Stomach smooth muscle (tissue), 2 donors: ENCODE measurements at regions not wholly inside any gene's neighbourhood (a gene's known extent, or its start where the extent isn't known, plus 50 kb on each side); places are given as distances from the start of the nearest gene placed in this dataset.
"Not testable (repeated sequence)": the region's sequence is repeated elsewhere in the genome, so short reads cannot be mapped to it uniquely, and the experiment has no call there.

ENCODE experiments used
- H3K27ac ChIP-seq: one replicate; pipeline ENCODE4 v1.7.0; 2013; ENCODE audit warnings: mild to moderate bottlenecking, low read length, inconsistent platforms
- H3K27me3 ChIP-seq, 2 donors: one replicate each; pipeline ENCODE4 v1.7.0; 2013; ENCODE audit warnings: low read length in 2 of 2; ENCODE audit not compliant: insufficient read depth in 2 of 2, control insufficient read depth in 1 of 2
- H3K36me3 ChIP-seq, 2 donors: one replicate each; pipeline ENCODE4 v1.7.0; 2013; ENCODE audit warnings: low read length in 2 of 2; ENCODE audit not compliant: control insufficient read depth in 2 of 2, insufficient read depth in 2 of 2
- H3K4me1 ChIP-seq: one replicate; pipeline ENCODE4 v1.7.0; 2013; ENCODE audit warnings: low read length; ENCODE audit not compliant: control insufficient read depth, insufficient read depth
- H3K4me3 ChIP-seq, 2 donors: one replicate each; pipeline ENCODE4 v1.7.0; 2013; ENCODE audit warnings: low read length in 2 of 2
- H3K9ac ChIP-seq, 2 donors: one replicate each; pipeline ENCODE4 v1.7.0; 2013; ENCODE audit warnings: low read length in 2 of 2, mild to moderate bottlenecking in 1 of 2
- H3K9me3 ChIP-seq, 2 donors: one replicate each; pipeline ENCODE4 v1.7.0; 2013; ENCODE audit warnings: low read length in 2 of 2; ENCODE audit not compliant: control insufficient read depth in 2 of 2
- donor health status: healthy.
- donor health status: Pancreatic carcinoma.

GRCh38 chr1:81512252-81513003 lies 288.3 kb upstream of the ADGRL2 start:
- Histone ChIP-seq H3K4me3 (no peak overlapping the region), H3K27ac (no peak overlapping the region), H3K4me1 (peaks cover 4% of the 10 kb centered on the region), H3K36me3 (no peaks in the 10 kb centered on the region), H3K9me3 (no peaks in the 10 kb centered on the region), H3K9ac (no peak overlapping the region), H3K27me3 (no peaks in the 10 kb centered on the region)

GRCh38 chr1:81511281-81511680 lies 289.5 kb upstream of the ADGRL2 start:
- no peaks in the 10 kb centered on the region for H3K9me3 ChIP-seq
- no peak overlapping the region for H3K9ac ChIP-seq
- H3K27ac ChIP-seq, result no peak overlapping the region
- H3K36me3 ChIP-seq, result no peaks in the 10 kb centered on the region
- H3K27me3 ChIP-seq, result no peaks in the 10 kb centered on the region
- H3K4me1 ChIP-seq, result peaks cover 4% of the 10 kb centered on the region
- no peak overlapping the region for H3K4me3 ChIP-seq

DNA sequence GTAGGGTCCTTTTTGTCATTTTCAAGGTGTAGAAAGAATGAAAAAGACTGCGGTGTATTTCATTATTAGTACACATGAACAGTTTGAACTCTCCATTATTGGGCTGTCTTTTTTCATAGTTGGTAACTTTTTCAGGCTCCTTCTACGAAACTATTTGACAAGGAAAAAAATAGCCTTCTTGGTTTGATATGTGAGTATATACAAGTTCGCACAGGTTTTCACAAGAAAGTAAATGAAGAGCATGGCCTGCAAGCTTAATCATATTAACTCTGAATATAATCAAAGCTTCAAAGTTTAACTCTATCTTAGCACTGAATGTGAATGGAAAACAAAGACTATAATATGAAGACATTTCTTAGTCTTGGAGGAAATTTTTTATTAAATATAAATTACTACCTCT lies 290.0 kb upstream of the ADGRL2 start:
- Histone ChIP-seq H3K27me3 (no peaks in the 10 kb centered on the region), H3K36me3 (no peaks in the 10 kb centered on the region), H3K9me3 (no peaks in the 10 kb centered on the region), H3K27ac (no peak overlapping the region), H3K4me1 (peaks cover 4% of the 10 kb centered on the region), H3K9ac (no peak overlapping the region), H3K4me3 (no peak overlapping the region)

GRCh38 chr1:81509594-81509993 lies 291.1 kb upstream of the ADGRL2 start:
- no peak overlapping the region for H3K4me3 ChIP-seq
- H3K9me3 ChIP-seq, result no peaks in the 10 kb centered on the region

DNA sequence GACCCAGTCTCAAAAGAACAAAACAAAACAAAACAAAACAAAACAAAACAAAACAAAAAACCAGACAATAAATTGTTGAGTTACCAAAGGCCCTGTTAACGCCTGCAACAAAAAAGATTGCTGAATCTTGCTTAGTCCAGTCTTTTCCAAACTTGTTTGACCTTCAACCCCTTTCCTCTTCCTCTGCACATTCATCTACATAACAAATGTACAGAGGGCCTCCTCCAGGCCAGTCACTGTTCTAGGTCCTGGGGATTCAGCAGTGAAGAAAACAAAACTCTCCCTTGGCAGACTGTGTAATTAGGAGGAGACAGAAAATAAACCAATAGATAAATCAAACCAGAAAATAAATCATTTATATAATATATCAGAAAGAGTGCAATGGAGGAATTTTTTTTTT lies 294.0 kb upstream of the ADGRL2 start:
- H3K36me3 ChIP-seq, result no peaks in the 10 kb centered on the region
- no peak overlapping the region for H3K4me3 ChIP-seq
- H3K27ac ChIP-seq, result no peak overlapping the region
- no peaks in the 10 kb centered on the region for H3K9me3 ChIP-seq
- H3K27me3 ChIP-seq, result no peaks in the 10 kb centered on the region
- H3K9ac ChIP-seq, result no peak overlapping the region
- peaks cover 4% of the 10 kb centered on the region for H3K4me1 ChIP-seq

More at GRCh38 chr1:81509594-81509993, 291.1 kb upstream of the ADGRL2 start:
- Histone ChIP-seq H3K36me3 (no peaks in the 10 kb centered on the region), H3K27me3 (no peaks in the 10 kb centered on the region), H3K4me1 (peaks cover 4% of the 10 kb centered on the region), H3K27ac (no peak overlapping the region), H3K9ac (no peak overlapping the region)

- H3K36me3 ChIP-seq, result no peaks in the 10 kb centered on the region
- no peak overlapping the region for H3K27ac ChIP-seq
- no peaks in the 10 kb centered on the region for H3K9me3 ChIP-seq
- H3K27me3 ChIP-seq, result no peaks in the 10 kb centered on the region
- peaks cover 4% of the 10 kb centered on the region for H3K4me1 ChIP-seq
- H3K9ac ChIP-seq, result no peak overlapping the region
- H3K4me3 ChIP-seq, result no peak overlapping the region
Measured at GRCh38 chr1:81505831-81506230, 294.9 kb upstream of the ADGRL2 start.

- H3K4me3 ChIP-seq, H3K27ac ChIP-seq, H3K9me3 ChIP-seq, H3K27me3 ChIP-seq, H3K36me3 ChIP-seq, H3K9ac ChIP-seq, H3K4me1 ChIP-seq: not testable (repeated sequence)
Measured at GRCh38 chr1:81504820-81505219, 295.9 kb upstream of the ADGRL2 start.

DNA sequence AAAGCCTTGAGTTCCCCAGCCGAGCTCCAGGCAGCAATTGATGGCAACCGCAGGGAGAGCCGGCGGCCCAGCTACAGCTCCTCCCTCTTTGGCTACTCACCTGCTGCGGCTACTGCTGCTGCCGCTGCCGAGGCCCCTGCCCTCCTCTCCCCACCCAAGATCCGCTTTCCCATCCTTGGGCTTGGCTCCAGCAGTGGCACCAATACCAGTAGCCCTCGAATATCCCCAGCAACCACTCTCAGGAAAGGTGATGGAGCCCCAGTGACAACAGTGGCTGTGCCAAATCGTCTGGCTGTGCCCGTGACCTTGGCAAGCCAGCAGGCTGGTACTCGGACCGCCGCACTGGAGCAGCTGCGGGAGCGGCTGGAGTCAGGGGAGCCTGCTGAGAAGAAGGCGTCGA lies 298.0 kb upstream of the ADGRL2 start:
- not testable (repeated sequence) for H3K27ac ChIP-seq, H3K36me3 ChIP-seq, H3K9ac ChIP-seq, H3K4me1 ChIP-seq, H3K9me3 ChIP-seq, H3K27me3 ChIP-seq, H3K4me3 ChIP-seq

- not testable (repeated sequence) for H3K27ac ChIP-seq
Measured at GRCh38 chr1:81501485-81501884, 299.2 kb upstream of the ADGRL2 start.

GRCh38 chr1:81499487-81499886 lies 301.2 kb upstream of the ADGRL2 start:
- H3K4me1 ChIP-seq, result no peaks in the 10 kb centered on the region
- no peak overlapping the region for H3K27ac ChIP-seq
- no peaks in the 10 kb centered on the region for H3K27me3 ChIP-seq
- no peaks in the 10 kb centered on the region for H3K9me3 ChIP-seq
- H3K4me3 ChIP-seq, result no peak overlapping the region
- no peaks in the 10 kb centered on the region for H3K36me3 ChIP-seq
- H3K9ac ChIP-seq, result no peak overlapping the region

More at GRCh38 chr1:81501485-81501884, 299.2 kb upstream of the ADGRL2 start:
- H3K9me3 ChIP-seq, H3K4me1 ChIP-seq, H3K9ac ChIP-seq, H3K4me3 ChIP-seq, H3K27me3 ChIP-seq, H3K36me3 ChIP-seq: not testable (repeated sequence)
